Body of pancreas (tissue), 4 donors: ENCODE measurements at regions not wholly inside any gene's neighbourhood (a gene's known extent, or its start where the extent isn't known, plus 50 kb on each side); places are given as distances from the start of the nearest gene placed in this dataset.

Source experiments
- ATAC-seq: fragments of 150-250 bp; one replicate; pipeline ENCODE4 v1.9.1; 2016
- DNase-seq, 4 donors: peaks; one replicate each; pipeline ENCODE4 v3.0.0-alpha.2; 2019
- H3K27ac ChIP-seq, 4 donors: fragments of 200-600 bp; sonication (generic); 1 replicate in 3 of 4; 2 replicates in 1 of 4; pipeline versions ENCODE4 v1.5.1 to v1.6.1; 2016 to 2019; ENCODE audit warnings: mild to moderate bottlenecking in 1 of 4, mixed read lengths in 1 of 4, moderate library complexity in 1 of 4
- H3K27me3 ChIP-seq, 2 donors: fragments of 200-600 bp; sonication (generic); one replicate each; pipeline ENCODE4 v1.6.0; 2016; ENCODE audit warnings: mild to moderate bottlenecking in 1 of 2
- H3K36me3 ChIP-seq, 2 donors: fragments of 200-600 bp; sonication (generic); replicated peaks in 1 of 2; 2 replicates each; pipeline ENCODE4 v1.5.1; 2016; ENCODE audit warnings: low read depth in 2 of 2; ENCODE audit not compliant: insufficient read depth in 1 of 2
- H3K4me1 ChIP-seq: fragments of 200-600 bp; sonication (generic); one replicate; pipeline ENCODE4 v1.6.0; 2016
- H3K4me3 ChIP-seq, 2 donors: fragments of 200-600 bp; sonication (generic); 1 replicate in 1 of 2; 2 replicates in 1 of 2; pipeline ENCODE4 v1.5.1; 2016 to 2019
- H3K9me3 ChIP-seq, 3 donors: fragments of 200-600 bp; sonication (generic); 1 replicate in 2 of 3; 2 replicates in 1 of 3; pipeline ENCODE4 v1.5.1; 2016
- POLR2A ChIP-seq, 3 donors: fragments of 450-650 bp; IDR thresholded peaks; one replicate each; pipeline ENCODE4 v1.6.1; 2016; ENCODE audit warnings: antibody characterized with exemption in 3 of 3, mild to moderate bottlenecking in 2 of 3
- WGBS, 2 donors: methylation state at CpG; one replicate each; pipeline ENCODE4 v1.1.5; 2017; 5-methylcytosine and 5-hydroxymethylcytosine counted together
- intact Hi-C: fragments of 100-400 bp; cut with DNase I; formaldehyde crosslinking; loops from one replicate; pipeline ENCODE4 v1.15.1; 2023
- TF ChIP-seq, protein P1 (sequence below), 7 experiments: fragments of 450-650 bp in 4 of 7; fragments of 200-600 bp in 3 of 7; sonication (generic) in 3 of 7; IDR thresholded peaks; one replicate each; pipeline ENCODE4 v1.5.1; 2016 to 2019; ENCODE audit warnings: antibody characterized with exemption in 7 of 7

- H3K4me1 ChIP-seq = no peaks in the 10 kb centered on the region
- peaks cover 0 to 3% of the 10 kb centered on the region in 2 donors for H3K27me3 ChIP-seq
- DNase-seq = no peak
- 50 to 53% methylated on average over 3 of the region's 3 CpGs for WGBS, 2 donors
- no peak for ATAC-seq
- no peak overlapping the region for H3K4me3 ChIP-seq
- TF ChIP-seq, protein P1, sequence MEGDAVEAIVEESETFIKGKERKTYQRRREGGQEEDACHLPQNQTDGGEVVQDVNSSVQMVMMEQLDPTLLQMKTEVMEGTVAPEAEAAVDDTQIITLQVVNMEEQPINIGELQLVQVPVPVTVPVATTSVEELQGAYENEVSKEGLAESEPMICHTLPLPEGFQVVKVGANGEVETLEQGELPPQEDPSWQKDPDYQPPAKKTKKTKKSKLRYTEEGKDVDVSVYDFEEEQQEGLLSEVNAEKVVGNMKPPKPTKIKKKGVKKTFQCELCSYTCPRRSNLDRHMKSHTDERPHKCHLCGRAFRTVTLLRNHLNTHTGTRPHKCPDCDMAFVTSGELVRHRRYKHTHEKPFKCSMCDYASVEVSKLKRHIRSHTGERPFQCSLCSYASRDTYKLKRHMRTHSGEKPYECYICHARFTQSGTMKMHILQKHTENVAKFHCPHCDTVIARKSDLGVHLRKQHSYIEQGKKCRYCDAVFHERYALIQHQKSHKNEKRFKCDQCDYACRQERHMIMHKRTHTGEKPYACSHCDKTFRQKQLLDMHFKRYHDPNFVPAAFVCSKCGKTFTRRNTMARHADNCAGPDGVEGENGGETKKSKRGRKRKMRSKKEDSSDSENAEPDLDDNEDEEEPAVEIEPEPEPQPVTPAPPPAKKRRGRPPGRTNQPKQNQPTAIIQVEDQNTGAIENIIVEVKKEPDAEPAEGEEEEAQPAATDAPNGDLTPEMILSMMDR (IDR thresholded peaks at IDR 0.05) = no peak
- TF ChIP-seq POLR2A (IDR thresholded peaks at IDR 0.05) = no peak
- intact Hi-C loops = no loop called here
- no peaks in the 10 kb centered on the region for H3K9me3 ChIP-seq
- H3K36me3 ChIP-seq = no peaks in the 10 kb centered on the region
- no peak overlapping the region for H3K27ac ChIP-seq
Measured at GRCh38 chr5:3833566-3833965, 237.9 kb downstream of the IRX1 start.

DNA sequence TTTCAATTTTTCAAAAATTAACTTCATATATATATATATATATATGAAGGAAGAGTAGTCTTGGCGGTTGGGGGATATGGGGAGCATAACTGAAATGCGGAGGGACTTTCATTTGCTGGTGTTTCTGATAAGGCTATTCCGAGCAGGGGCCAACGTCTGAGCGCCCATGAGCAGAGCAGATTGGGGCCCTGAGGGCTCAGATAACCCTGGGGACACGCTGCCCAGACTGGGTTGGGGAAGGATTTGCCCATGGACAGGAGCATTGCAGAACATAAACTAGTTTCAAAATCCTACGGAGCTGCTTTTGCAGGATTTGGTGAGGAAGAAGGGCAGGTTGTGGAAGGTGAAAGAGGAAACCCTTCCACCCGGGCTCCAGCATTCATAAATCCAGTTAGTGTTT lies 240.2 kb downstream of the IRX1 start:
- H3K27me3 ChIP-seq = no peaks in the 10 kb centered on the region
- intact Hi-C loops = no loop called here
- WGBS, 2 donors = 60 to 73% methylated on average over 8 of the region's 8 CpGs
- ATAC-seq (no peak), DNase-seq (no peak)
- H3K36me3 ChIP-seq = no peaks in the 10 kb centered on the region
- H3K9me3 ChIP-seq = no peaks in the 10 kb centered on the region
- no peak overlapping the region for H3K27ac ChIP-seq
- H3K4me1 ChIP-seq = no peaks in the 10 kb centered on the region
- TF ChIP-seq, protein P1 (IDR thresholded peaks at IDR 0.05) = no peak
- no peak for TF ChIP-seq POLR2A (IDR thresholded peaks at IDR 0.05)
- no peak overlapping the region for H3K4me3 ChIP-seq

DNA sequence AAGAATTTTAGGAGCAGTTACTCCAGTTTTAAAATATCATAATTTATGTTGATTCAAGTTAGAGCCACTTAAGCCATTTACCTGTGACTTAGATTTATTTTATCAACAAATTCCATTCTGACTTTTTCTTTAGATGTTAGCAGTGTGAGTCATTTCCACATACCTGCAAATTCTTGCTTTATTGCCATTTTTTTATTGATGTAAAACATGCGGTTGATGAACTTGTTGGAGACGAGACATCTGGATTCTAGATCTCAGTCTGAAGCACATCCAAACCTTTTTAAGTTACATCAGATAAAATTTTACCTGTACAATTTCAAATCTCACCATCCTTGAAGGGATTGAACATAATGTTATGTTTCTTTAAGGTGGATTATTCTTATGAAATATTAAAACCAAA lies 240.9 kb downstream of the IRX1 start:
- no peaks in the 10 kb centered on the region for H3K36me3 ChIP-seq
- ATAC-seq (no peak), DNase-seq (no peak)
- intact Hi-C loops = no loop called here
- WGBS, 2 donors = 47 to 79% methylated on average over 2 of the region's 2 CpGs
- TF ChIP-seq, protein P1 (IDR thresholded peaks at IDR 0.05) = no peak
- no peak for TF ChIP-seq POLR2A (IDR thresholded peaks at IDR 0.05)
- H3K9me3 ChIP-seq = no peaks in the 10 kb centered on the region
- no peak overlapping the region for H3K27ac ChIP-seq
- no peaks in the 10 kb centered on the region for H3K4me1 ChIP-seq
- no peak overlapping the region for H3K4me3 ChIP-seq
- H3K27me3 ChIP-seq = no peaks in the 10 kb centered on the region

GRCh38 chr5:3837506-3837905 lies 241.9 kb downstream of the IRX1 start:
- no peaks in the 10 kb centered on the region for H3K27me3 ChIP-seq
- no peak overlapping the region for H3K27ac ChIP-seq
- H3K4me3 ChIP-seq = no peak overlapping the region
- DNase-seq = no peak
- ATAC-seq = no peak
- H3K4me1 ChIP-seq = no peaks in the 10 kb centered on the region
- 65 to 82% methylated on average over 4 of the region's 4 CpGs for WGBS, 2 donors
- TF ChIP-seq POLR2A (IDR thresholded peaks at IDR 0.05) = no peak
- TF ChIP-seq, protein P1 (IDR thresholded peaks at IDR 0.05) = no peak
- H3K9me3 ChIP-seq = no peaks in the 10 kb centered on the region
- intact Hi-C loops = no loop called here
- H3K36me3 ChIP-seq = no peaks in the 10 kb centered on the region

GRCh38 chr5:3839151-3839550 lies 243.5 kb downstream of the IRX1 start:
- intact Hi-C loops = no loop called here

More at GRCh38 chr5:3839151-3839550, 243.5 kb downstream of the IRX1 start:
- Histone ChIP-seq H3K4me3 (no peak overlapping the region), H3K4me1 (no peaks in the 10 kb centered on the region), H3K27me3 (no peaks in the 10 kb centered on the region), H3K27ac (no peak overlapping the region), H3K36me3 (no peaks in the 10 kb centered on the region), H3K9me3 (no peaks in the 10 kb centered on the region)
- TF ChIP-seq, protein P1 (IDR thresholded peaks at IDR 0.05) = no peak
- TF ChIP-seq POLR2A (IDR thresholded peaks at IDR 0.05) = no peak
- ATAC-seq = no peak
- DNase-seq = no peak
- WGBS, 2 donors = 52 to 59% methylated on average over 2 of the region's 2 CpGs
